GM21390 (cell line): ENCODE measurements at regions not wholly inside any gene's neighbourhood (a gene's known extent, or its start where the extent isn't known, plus 50 kb on each side); places are given as distances from the start of the nearest gene placed in this dataset.

ENCODE experiments used
- ATAC-seq: cut with Tn5 transposase; IDR thresholded peaks from one replicate; pipeline ENCODE4 v1.9.1; 2021; ENCODE audit not compliant: unreplicated experiment

DNA sequence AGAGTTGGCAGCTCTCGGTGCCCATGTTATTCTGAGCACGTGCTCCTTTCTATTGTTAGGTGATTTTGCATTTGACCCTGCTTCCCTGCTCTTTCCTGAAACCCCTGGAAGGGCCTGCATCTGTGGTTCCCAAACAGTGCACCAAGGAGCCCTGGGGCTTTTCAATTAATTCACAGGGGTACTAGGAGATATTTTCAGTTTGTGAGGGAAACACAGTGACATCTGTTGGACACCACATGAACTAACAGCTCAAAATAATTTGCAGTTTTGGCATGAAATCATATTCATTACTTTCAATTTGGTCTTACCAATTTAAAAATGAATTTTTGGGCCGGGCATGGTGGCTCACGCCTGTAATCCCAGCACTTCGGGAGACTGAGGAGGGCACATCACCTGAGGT is 156.6 kb downstream of the GATB start:
- no peak for ATAC-seq

GRCh38 chr4:151605215-151605614 is 155.6 kb downstream of the GATB start:
- ATAC-seq, result no peak

- ATAC-seq, result no peak
These were observed 154.7 kb downstream of the GATB start for GRCh38 chr4:151606061-151606460.

GRCh38 chr4:151610229-151610628 is 150.6 kb downstream of the GATB start:
- ATAC-seq, result no peak

DNA sequence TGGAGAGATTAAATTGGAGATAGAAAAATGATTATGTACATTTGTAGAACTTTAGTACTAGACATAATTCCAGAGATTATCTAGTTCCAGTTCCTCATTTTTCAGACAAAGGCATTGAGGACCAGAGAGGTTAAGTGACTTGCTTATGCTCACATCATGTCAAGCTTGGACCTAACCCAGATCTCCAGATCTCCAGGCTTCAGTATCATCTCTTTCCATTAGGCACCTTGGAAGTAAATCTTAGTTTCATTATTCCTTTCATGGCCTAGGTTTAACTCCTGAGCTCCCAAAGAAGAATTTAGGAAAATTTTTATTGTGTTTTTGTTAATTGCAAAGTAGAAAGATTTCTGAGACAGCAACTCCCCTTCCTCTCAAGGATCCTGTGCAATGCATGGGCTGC is 148.8 kb downstream of the GATB start:
- ATAC-seq, result no peak

GRCh38 chr4:151613290-151613689 is 147.5 kb downstream of the GATB start:
- no peak for ATAC-seq

DNA sequence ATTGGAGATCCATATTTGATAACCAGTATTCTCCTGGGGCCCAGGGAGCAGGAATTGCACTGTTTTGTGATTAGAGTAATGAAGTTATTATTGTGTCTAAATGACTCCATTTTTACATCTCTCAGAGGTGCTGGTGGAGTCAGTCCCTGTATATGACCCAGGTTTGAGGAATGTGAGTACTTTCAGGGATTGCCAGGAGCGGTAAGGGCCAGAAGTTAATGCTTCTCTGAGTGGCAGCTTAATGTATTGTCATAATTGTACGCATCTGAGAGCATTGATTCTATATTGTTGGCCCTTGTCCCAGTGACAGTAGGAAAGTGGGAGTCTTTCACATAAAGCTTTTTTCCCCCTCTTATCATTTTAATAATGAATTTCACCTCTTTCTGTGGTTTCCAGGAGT is 146.2 kb downstream of the GATB start:
- no peak for ATAC-seq

- ATAC-seq, result no peak
These were observed 141.9 kb downstream of the GATB start for GRCh38 chr4:151618858-151619257.

GRCh38 chr4:151620066-151620465 is 140.7 kb downstream of the GATB start:
- no peak for ATAC-seq
